SW 1271 (cell line): ENCODE measurements at regions not wholly inside any gene's neighbourhood (a gene's known extent, or its start where the extent isn't known, plus 50 kb on each side); places are given as distances from the start of the nearest gene placed in this dataset.

Experiments
- DNase-seq, 2 experiments: peaks; one replicate each; lab custom pipeline; 2025; lab: John Stamatoyannopoulos, UW

- no peak for DNase-seq
Observed at GRCh38 chr10:127797339-127797738, 60.4 kb downstream of the FOXI2 start.

GRCh38 chr10:127798111-127798510 lies 61.1 kb downstream of the FOXI2 start:
- DNase-seq: no peak

- DNase-seq: no peak
Observed at GRCh38 chr10:127801302-127801701, 64.3 kb downstream of the FOXI2 start.

- DNase-seq: no peak
Observed at GRCh38 chr10:127802531-127803095, 65.6 kb downstream of the FOXI2 start.

- no peak for DNase-seq
Observed at GRCh38 chr10:127804696-127805095, 67.7 kb downstream of the FOXI2 start.

GRCh38 chr10:127805950-127806349 lies 69.0 kb downstream of the FOXI2 start:
- no peak for DNase-seq

- no peak for DNase-seq
Observed at GRCh38 chr10:127812041-127812440, 75.1 kb downstream of the FOXI2 start.

GRCh38 chr10:127813290-127813689 lies 76.3 kb downstream of the FOXI2 start:
- peak in 1 of 2 experiments; percentile 5 for DNase-seq

GRCh38 chr10:127815147-127815546 lies 77.6 kb downstream of the CLRN3 start:
- DNase-seq: peak in 1 of 2 experiments; percentile 3

GRCh38 chr10:127824826-127825225 lies 67.9 kb downstream of the CLRN3 start:
- DNase-seq: no peak

GRCh38 chr10:127826154-127826725 lies 66.5 kb downstream of the CLRN3 start:
- DNase-seq: no peak

- no peak for DNase-seq
Observed at GRCh38 chr10:127827354-127828140, 65.2 kb downstream of the CLRN3 start.
